ENCODE measurements at regions not wholly inside any gene's neighbourhood (a gene's known extent, or its start where the extent isn't known, plus 50 kb on each side); places are given as distances from the start of the nearest gene placed in this dataset.

- TF ChIP-seq CTCF (IDR thresholded peaks at IDR 0.05) = no peak
- no peak for TF ChIP-seq POLR2A (IDR thresholded peaks at IDR 0.05)
These were observed 263.1 kb upstream of the RGMB start for GRCh38 chr5:98510143-98510985.
